HFFc6 (cell line): ENCODE measurements at regions not wholly inside any gene's neighbourhood (a gene's known extent, or its start where the extent isn't known, plus 50 kb on each side); places are given as distances from the start of the nearest gene placed in this dataset.

ENCODE experiments used
- DNase-seq: peaks from one replicate; pipeline ENCODE4 v3.0.0-alpha.2; 2018
- H3K27ac Mint-ChIP-seq: 2 replicates; pipeline ENCODE4 v1.8.0; 2020; ENCODE audit warnings: mild to moderate bottlenecking, mixed read lengths
- H3K27me3 Mint-ChIP-seq: 2 replicates; pipeline ENCODE4 v1.8.0; 2021; ENCODE audit warnings: mild to moderate bottlenecking, moderate library complexity, mixed read lengths; ENCODE audit not compliant: insufficient read depth
- H3K36me3 Mint-ChIP-seq: 2 replicates; pipeline ENCODE4 v1.8.0; 2021; ENCODE audit warnings: low read depth, mixed read lengths
- H3K4me1 Mint-ChIP-seq: 2 replicates; pipeline ENCODE4 v1.8.0; 2020; ENCODE audit warnings: low read depth, mixed read lengths
- H3K4me3 Mint-ChIP-seq: 2 replicates; pipeline ENCODE4 v1.8.0; 2020; ENCODE audit warnings: mild to moderate bottlenecking, moderate library complexity, mixed read lengths
- H3K9me3 Mint-ChIP-seq: 2 replicates; pipeline ENCODE4 v1.8.0; 2020; ENCODE audit warnings: mild to moderate bottlenecking, mixed read lengths
- CTCF ChIP-seq: fragments of 200-600 bp; sonication (generic); IDR thresholded peaks from 2 replicates; pipeline ENCODE4 v1.5.0; 2021; ENCODE audit warnings: antibody characterized with exemption, mild to moderate bottlenecking

DNA sequence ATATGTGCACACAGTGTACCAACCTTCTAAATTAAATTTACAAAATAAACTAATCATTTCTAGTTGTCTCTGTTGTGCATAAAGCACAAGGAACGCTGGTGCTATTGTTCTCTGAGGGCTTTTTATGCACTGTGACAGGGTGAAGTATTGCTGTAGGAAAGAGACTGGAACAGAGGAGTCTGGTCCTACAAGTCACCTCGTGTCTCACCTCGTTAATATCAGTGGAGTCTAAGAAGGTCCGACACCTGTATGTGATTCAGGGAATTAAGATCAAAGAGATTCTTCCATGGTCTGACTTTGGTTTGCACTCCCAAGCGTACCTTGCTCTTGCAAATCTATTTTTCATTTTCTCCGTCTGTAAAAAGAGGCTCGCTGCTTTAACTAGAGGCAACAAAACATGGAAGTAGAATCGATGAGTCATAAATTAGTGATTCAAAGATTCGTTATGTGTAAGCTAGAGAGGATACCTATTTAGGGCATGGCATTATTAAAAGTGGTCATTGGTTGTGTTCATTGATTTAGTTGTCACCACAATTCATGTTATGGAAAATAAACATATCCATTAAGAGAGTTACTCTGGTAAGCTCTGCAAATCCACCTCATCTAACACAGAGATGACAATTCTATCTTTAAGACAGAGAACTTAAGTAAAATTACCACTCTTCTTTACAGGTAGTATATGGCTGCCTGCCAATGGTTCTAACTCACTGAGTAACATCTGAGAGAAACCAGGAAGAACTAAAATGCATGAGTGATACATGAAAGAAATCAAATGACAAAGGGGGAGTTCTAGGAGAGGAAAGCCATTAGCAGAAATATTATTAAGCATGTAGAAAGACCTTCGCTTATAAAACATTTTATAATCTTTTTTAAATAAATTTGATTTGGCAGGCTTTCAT is 219.4 kb upstream of the GBE1 start:
- Mint-ChIP-seq H3K36me3 (no peaks in the 10 kb centered on the region), H3K4me1 (no peaks in the 10 kb centered on the region), H3K27ac (no peak overlapping the region), H3K27me3 (no peaks in the 10 kb centered on the region), H3K9me3 (no peaks in the 10 kb centered on the region; the same call in 1 of the 2 replicates), H3K4me3 (no peak overlapping the region)
- no peak for DNase-seq
- TF ChIP-seq CTCF: no peak

GRCh38 chr3:81974751-81975150 is 213.3 kb upstream of the GBE1 start:
- Mint-ChIP-seq H3K4me1 (no peaks in the 10 kb centered on the region), H3K36me3 (no peaks in the 10 kb centered on the region), H3K27me3 (no peaks in the 10 kb centered on the region), H3K4me3 (no peak overlapping the region), H3K9me3 (no peaks in the 10 kb centered on the region), H3K27ac (no peak overlapping the region)
- DNase-seq: no peak
- no peak for TF ChIP-seq CTCF

- no peaks in the 10 kb centered on the region for H3K27me3 Mint-ChIP-seq
- no peaks in the 10 kb centered on the region for H3K36me3 Mint-ChIP-seq
- no peaks in the 10 kb centered on the region for H3K4me1 Mint-ChIP-seq
- TF ChIP-seq CTCF: no peak
- no peak overlapping the region for H3K27ac Mint-ChIP-seq
- no peak for DNase-seq
- no peak overlapping the region for H3K4me3 Mint-ChIP-seq
- H3K9me3 Mint-ChIP-seq: no peaks in the 10 kb centered on the region
These were observed 207.2 kb upstream of the GBE1 start for GRCh38 chr3:81968658-81969057.

GRCh38 chr3:81967393-81967792 is 205.9 kb upstream of the GBE1 start:
- no peak for TF ChIP-seq CTCF
- Mint-ChIP-seq H3K4me3 (no peak overlapping the region), H3K27me3 (no peaks in the 10 kb centered on the region), H3K4me1 (no peaks in the 10 kb centered on the region), H3K36me3 (no peaks in the 10 kb centered on the region), H3K9me3 (no peaks in the 10 kb centered on the region), H3K27ac (no peak overlapping the region)
- no peak for DNase-seq

DNA sequence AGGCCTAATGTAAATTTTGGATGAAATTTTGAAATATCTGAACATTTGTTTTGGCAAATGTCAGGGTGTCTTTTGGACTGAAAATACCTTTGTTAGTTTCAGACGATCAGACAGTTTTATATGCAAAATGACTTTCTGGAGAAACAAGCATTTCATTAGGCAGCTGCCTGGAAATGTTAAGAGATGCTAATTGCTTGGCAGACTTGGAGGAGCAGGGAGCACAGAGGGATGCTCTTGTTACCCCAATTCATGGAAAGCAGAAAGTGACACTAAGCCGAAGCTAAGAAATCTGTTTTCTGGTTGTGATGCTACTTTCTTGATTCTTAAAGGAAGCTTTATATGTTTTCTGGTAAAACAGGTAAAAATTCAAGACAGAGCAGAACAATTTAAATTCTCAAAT is 204.3 kb upstream of the GBE1 start:
- Mint-ChIP-seq H3K36me3 (no peaks in the 10 kb centered on the region), H3K4me1 (no peaks in the 10 kb centered on the region), H3K9me3 (no peaks in the 10 kb centered on the region), H3K27ac (no peak overlapping the region), H3K4me3 (no peak overlapping the region), H3K27me3 (no peaks in the 10 kb centered on the region)
- TF ChIP-seq CTCF: no peak
- no peak for DNase-seq
